GM20000 (cell line): ENCODE measurements at regions not wholly inside any gene's neighbourhood (a gene's known extent, or its start where the extent isn't known, plus 50 kb on each side); places are given as distances from the start of the nearest gene placed in this dataset.

Experiments
- DNase-seq: peaks from one replicate; pipeline ENCODE4 v3.0.0; 2012; ENCODE audit warnings: low spot score
- TF ChIP-seq, protein P1 (sequence below): IDR thresholded peaks from 2 replicates; pipeline ENCODE4 v1.5.1; 2012; ENCODE audit warnings: mild to moderate bottlenecking, control low read depth; ENCODE audit errors: extremely low read depth, missing control alignments

DNA sequence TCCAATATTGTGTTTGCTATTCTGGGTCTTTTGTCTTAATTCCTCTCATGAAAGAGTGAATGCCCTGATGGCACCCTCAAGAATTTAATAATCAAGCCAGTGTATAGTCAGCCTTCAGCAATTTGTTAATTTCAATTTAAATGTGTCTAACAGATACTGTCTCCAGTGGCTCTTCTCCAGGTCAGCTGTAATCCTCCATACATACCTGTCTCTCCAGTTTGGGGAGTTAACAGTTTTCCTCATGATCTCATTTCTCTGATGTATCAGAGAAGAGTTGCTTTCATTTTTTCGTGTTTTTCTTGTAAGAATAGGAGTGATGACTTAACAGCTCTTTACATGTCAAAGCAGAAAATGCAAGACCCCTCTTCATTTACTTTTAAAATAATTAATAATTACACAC is 500.3 kb upstream of the RORB start:
- no peak for DNase-seq
- TF ChIP-seq, protein P1, sequence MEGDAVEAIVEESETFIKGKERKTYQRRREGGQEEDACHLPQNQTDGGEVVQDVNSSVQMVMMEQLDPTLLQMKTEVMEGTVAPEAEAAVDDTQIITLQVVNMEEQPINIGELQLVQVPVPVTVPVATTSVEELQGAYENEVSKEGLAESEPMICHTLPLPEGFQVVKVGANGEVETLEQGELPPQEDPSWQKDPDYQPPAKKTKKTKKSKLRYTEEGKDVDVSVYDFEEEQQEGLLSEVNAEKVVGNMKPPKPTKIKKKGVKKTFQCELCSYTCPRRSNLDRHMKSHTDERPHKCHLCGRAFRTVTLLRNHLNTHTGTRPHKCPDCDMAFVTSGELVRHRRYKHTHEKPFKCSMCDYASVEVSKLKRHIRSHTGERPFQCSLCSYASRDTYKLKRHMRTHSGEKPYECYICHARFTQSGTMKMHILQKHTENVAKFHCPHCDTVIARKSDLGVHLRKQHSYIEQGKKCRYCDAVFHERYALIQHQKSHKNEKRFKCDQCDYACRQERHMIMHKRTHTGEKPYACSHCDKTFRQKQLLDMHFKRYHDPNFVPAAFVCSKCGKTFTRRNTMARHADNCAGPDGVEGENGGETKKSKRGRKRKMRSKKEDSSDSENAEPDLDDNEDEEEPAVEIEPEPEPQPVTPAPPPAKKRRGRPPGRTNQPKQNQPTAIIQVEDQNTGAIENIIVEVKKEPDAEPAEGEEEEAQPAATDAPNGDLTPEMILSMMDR, result no peak

DNA sequence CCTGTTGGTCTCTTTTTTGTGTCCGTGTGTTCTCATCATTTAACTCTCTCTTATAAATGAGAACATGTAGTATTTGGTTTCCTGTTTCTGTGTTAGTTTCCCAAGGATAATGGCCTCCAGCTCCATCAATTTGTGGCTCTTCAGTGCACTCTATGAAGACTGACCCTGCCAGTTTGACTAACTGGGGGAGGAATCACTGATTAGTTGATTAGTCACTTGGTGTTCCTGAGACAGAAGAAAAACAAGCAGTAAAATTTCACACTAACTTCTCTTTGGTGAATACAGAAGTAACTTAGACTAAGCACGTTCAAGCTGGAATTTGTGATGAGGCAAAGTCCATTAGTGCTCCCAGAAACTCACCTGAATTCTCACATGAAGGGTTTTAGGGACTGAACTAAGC is 495.8 kb upstream of the RORB start:
- DNase-seq, result no peak
- TF ChIP-seq, protein P1, result no peak

DNA sequence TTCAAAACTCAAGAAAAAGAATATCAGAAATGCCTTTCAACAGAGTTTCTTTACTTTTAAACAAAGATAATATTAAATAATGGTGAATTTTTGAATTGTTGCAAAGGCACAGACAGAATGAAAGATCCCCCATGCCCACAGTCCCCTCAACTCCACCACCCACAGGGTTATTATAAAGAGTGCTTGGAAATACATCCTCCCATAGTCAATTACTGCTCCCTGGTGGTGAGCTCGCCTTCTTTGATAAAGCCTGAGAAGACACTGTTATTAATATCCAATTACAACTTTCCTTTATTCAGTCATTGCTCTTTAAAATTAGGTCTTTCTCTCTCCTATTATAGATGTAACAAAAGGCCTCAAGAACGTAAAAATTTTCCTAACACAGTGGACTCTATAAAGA is 490.2 kb upstream of the RORB start:
- TF ChIP-seq, protein P1, result no peak
- no peak for DNase-seq

DNA sequence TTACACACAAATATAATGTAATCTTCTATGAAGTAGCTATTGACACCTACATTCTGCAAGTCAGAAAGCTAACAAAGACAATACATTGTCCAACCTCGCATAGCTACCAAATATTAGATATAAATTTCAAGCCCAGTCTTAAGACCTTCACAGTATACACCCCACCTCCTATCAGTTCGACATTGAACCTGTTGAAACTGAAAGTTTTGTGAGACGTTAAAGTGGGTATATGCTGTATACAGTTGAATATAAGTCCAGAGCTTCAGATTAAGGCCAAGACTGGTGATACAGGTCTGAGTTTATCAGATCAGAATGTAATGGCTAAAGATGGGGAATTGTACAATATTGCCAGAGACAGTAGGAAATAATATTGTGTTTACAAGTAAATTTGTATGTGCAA is 489.3 kb upstream of the RORB start:
- DNase-seq, result no peak
- TF ChIP-seq, protein P1, result no peak

DNA sequence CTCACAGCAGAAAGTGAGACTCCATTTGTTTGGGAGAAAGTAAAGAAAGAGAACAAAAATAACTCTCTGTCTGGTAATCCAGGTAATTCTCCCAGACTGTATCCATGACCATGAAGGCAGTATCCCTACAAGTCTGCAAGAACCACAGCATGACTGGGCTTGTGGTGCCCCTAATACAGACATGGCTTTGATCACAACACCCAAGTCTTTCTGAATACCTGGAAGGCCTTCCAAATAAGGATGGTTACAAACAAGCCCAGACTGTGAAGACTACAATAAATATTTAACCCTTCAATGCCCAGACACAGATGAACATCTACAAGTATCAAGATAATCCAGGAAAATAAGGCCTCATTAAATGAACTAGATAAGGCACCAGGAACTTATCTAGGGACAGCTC is 481.1 kb upstream of the RORB start:
- TF ChIP-seq, protein P1, result no peak
- DNase-seq, result no peak

DNA sequence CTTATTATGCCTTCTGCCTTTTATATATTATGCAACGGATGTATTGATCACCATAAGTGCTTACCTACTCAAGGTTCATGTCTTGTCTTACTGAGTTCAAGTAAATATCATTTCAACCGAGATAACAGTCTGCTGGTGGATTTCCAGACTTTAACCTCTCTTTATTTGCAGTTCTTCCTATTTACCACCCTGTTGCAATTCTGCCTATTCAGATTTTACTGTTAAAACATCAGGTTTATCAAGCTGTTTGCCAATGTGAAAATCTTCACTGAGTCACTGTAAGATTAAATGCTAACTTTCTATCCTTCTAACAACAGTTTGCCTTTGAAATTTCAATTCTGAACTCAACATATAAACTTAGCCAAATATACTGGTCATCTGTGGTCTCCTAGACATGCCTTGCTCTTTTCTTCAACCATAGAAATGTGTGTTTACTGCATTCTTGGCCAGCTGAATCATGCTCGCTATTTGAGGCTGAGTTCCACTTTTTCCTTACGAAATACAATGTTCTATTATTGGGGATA is 471.7 kb upstream of the RORB start:
- no peak for DNase-seq
- TF ChIP-seq, protein P1, result no peak

DNA sequence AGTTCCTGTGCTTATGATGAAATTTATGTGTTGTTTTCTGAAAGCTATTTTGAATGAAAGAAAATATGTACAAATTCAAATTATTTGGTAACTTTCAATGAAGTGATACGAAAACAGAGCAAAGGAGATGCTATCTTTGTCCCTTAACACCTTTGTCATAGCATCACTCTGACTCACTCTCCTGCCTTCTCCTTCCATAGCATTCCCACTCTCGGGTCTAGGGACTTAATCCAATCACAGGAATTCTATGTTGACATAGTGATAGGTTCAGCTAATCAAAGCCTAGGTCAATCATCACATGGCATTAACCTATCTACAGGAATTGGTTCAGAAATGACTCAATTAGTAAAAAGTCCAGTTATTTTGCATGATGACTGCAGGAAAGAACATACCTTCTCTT is 464.7 kb upstream of the RORB start:
- TF ChIP-seq, protein P1, result no peak
- no peak for DNase-seq
